HEK293 (cell line): ENCODE measurements at regions not wholly inside any gene's neighbourhood (a gene's known extent, or its start where the extent isn't known, plus 50 kb on each side); places are given as distances from the start of the nearest gene placed in this dataset.

Experiments
- CTCF ChIA-PET: fragments of 350-600 bp; formaldehyde crosslinking; extraction: SDS; loops from one replicate; lab custom pipeline; 2021; ENCODE audit warnings: antibody characterized with exemption; lab: Yijun Ruan, JAX
- POLR2A ChIA-PET: fragments of 300-600 bp; formaldehyde crosslinking; extraction: SDS; loops from one replicate; lab custom pipeline; 2020; ENCODE audit warnings: antibody characterized with exemption, inconsistent platforms; lab: Yijun Ruan, JAX
- H3K27ac ChIP-seq: fragments of 200-500 bp; sonication (Bioruptor generic); 2 replicates; pipeline ENCODE4 v1.5.1; 2014; ENCODE audit warnings: low read depth, low read length, control low read depth, inconsistent platforms; ENCODE audit errors: extremely low read depth
- H3K36me3 ChIP-seq, 2 experiments: fragments of 200-500 bp in 1 of 2; sonication (Bioruptor generic) in 1 of 2; 1 replicate in 1 of 2; 2 replicates in 1 of 2; pipeline ENCODE4 v1.5.1; 2014 to 2017; ENCODE audit warnings: inconsistent platforms in 2 of 2, low read length in 2 of 2; ENCODE audit not compliant: control insufficient read depth in 2 of 2, insufficient read depth in 1 of 2
- H3K4me1 ChIP-seq: fragments of 200-500 bp; sonication (Bioruptor generic); 2 replicates; pipeline ENCODE4 v1.5.1; 2014; ENCODE audit warnings: mild to moderate bottlenecking, low read length, inconsistent platforms; ENCODE audit not compliant: control insufficient read depth, insufficient read depth
- H3K4me3 ChIP-seq: 2 replicates; pipeline ENCODE4 v1.5.1; 2011; ENCODE audit warnings: low read depth, mild to moderate bottlenecking, control low read depth, low read length, moderate library complexity
- H3K9me3 ChIP-seq: fragments of 200-500 bp; sonication (Bioruptor generic); 2 replicates; pipeline ENCODE4 v1.5.1; 2014; ENCODE audit warnings: low read depth, low read length, inconsistent platforms; ENCODE audit not compliant: control insufficient read depth, insufficient read depth
- GLI2 ChIP-seq: fragments of 450-650 bp; formaldehyde crosslinking; IDR thresholded peaks from 2 replicates; pipeline ENCODE4; 2017; ENCODE audit warnings: missing biosample characterization, missing genetic modification characterization, low read depth, borderline replicate concordance
- GLIS1 ChIP-seq: fragments of 450-650 bp; formaldehyde crosslinking; IDR thresholded peaks from 2 replicates; pipeline ENCODE4 v1.5.1; 2016; ENCODE audit warnings: missing biosample characterization, missing genetic modification characterization
- HOXC10 ChIP-seq: sonication (generic); formaldehyde crosslinking; IDR thresholded peaks from 2 replicates; pipeline ENCODE4 v1.8.1; 2023; ENCODE audit warnings: mild to moderate bottlenecking, missing genetic modification reagents
- PRDM10 ChIP-seq: fragments of 450-650 bp; formaldehyde crosslinking; IDR thresholded peaks from 2 replicates; pipeline ENCODE4 v1.5.1; 2016; ENCODE audit warnings: missing biosample characterization, missing genetic modification characterization
- PRDM6 ChIP-seq: fragments of 450-650 bp; formaldehyde crosslinking; IDR thresholded peaks from 2 replicates; pipeline ENCODE4 v1.5.1; 2017; ENCODE audit warnings: missing biosample characterization, missing genetic modification characterization
- YY2 ChIP-seq: fragments of 450-650 bp; formaldehyde crosslinking; IDR thresholded peaks from 2 replicates; pipeline ENCODE4 v1.5.1; 2016; ENCODE audit warnings: missing biosample characterization, missing genetic modification characterization
- ZBTB17 ChIP-seq: fragments of 450-650 bp; formaldehyde crosslinking; IDR thresholded peaks from 2 replicates; pipeline ENCODE4 v1.5.1; 2016; ENCODE audit warnings: missing biosample characterization, missing genetic modification characterization
- ZBTB8A ChIP-seq: fragments of 450-650 bp; formaldehyde crosslinking; IDR thresholded peaks from 2 replicates; pipeline ENCODE4 v1.5.1; 2016; ENCODE audit warnings: missing biosample characterization, missing genetic modification characterization
- ZEB2 ChIP-seq: fragments of 450-650 bp; formaldehyde crosslinking; IDR thresholded peaks from 2 replicates; pipeline ENCODE4 v1.5.1; 2016; ENCODE audit warnings: missing biosample characterization, missing genetic modification characterization
- ZFP69B ChIP-seq: fragments of 450-650 bp; formaldehyde crosslinking; IDR thresholded peaks from 2 replicates; pipeline ENCODE4 v1.5.1; 2016; ENCODE audit warnings: missing biosample characterization, missing genetic modification characterization
- ZNF112 ChIP-seq: fragments of 450-650 bp; formaldehyde crosslinking; IDR thresholded peaks from 2 replicates; pipeline ENCODE4 v1.5.0; 2017; ENCODE audit warnings: missing biosample characterization, missing genetic modification characterization
- ZNF239 ChIP-seq: fragments of 450-650 bp; formaldehyde crosslinking; IDR thresholded peaks from 2 replicates; pipeline ENCODE4 v1.5.1; 2016; ENCODE audit warnings: missing biosample characterization, missing genetic modification characterization
- ZNF26 ChIP-seq: fragments of 450-650 bp; formaldehyde crosslinking; IDR thresholded peaks from 2 replicates; pipeline ENCODE4 v1.5.1; 2016; ENCODE audit warnings: missing biosample characterization, missing genetic modification characterization
- ZNF362 ChIP-seq: fragments of 450-650 bp; formaldehyde crosslinking; IDR thresholded peaks from 2 replicates; pipeline ENCODE4 v1.5.1; 2016; ENCODE audit warnings: missing biosample characterization, missing genetic modification characterization
- ZNF391 ChIP-seq: fragments of 450-650 bp; formaldehyde crosslinking; IDR thresholded peaks from 2 replicates; pipeline ENCODE4 v1.5.1; 2016; ENCODE audit warnings: low read depth, missing biosample characterization, missing genetic modification characterization, borderline replicate concordance
- ZNF416 ChIP-seq: fragments of 450-650 bp; formaldehyde crosslinking; IDR thresholded peaks from 2 replicates; pipeline ENCODE4 v1.5.1; 2016; ENCODE audit warnings: missing biosample characterization, missing genetic modification characterization
- ZNF530 ChIP-seq: fragments of 450-650 bp; formaldehyde crosslinking; IDR thresholded peaks from 2 replicates; pipeline ENCODE4 v1.5.1; 2016; ENCODE audit warnings: low read depth, missing biosample characterization, missing genetic modification characterization
- ZNF596 ChIP-seq: fragments of 450-650 bp; IDR thresholded peaks from 2 replicates; pipeline ENCODE4 v1.5.0; 2018; ENCODE audit warnings: missing biosample characterization, mild to moderate bottlenecking, missing genetic modification characterization, moderate library complexity
- ZNF660 ChIP-seq: fragments of 450-650 bp; IDR thresholded peaks from 2 replicates; pipeline ENCODE4 v1.5.1; 2018; ENCODE audit warnings: missing biosample characterization, mild to moderate bottlenecking, missing genetic modification characterization
- ZNF664 ChIP-seq: fragments of 450-650 bp; formaldehyde crosslinking; IDR thresholded peaks from 2 replicates; pipeline ENCODE4 v1.5.1; 2016; ENCODE audit warnings: missing biosample characterization, missing genetic modification characterization
- ZNF747 ChIP-seq: fragments of 450-650 bp; formaldehyde crosslinking; IDR thresholded peaks from 2 replicates; pipeline ENCODE4 v1.5.1; 2016; ENCODE audit warnings: missing biosample characterization, missing genetic modification characterization
- ZNF830 ChIP-seq: fragments of 450-650 bp; IDR thresholded peaks from 2 replicates; pipeline ENCODE4 v1.5.0; 2018; ENCODE audit warnings: missing biosample characterization, missing genetic modification characterization, low read depth, mild to moderate bottlenecking, moderate library complexity

- no peak overlapping the region for H3K27ac ChIP-seq
- TF ChIP-seq YY2 (tag by site-specific recombination) (no peak), ZNF362 (no peak), ZNF660 (tag by site-specific recombination) (no peak), ZNF830 (tag by site-specific recombination) (no peak), ZBTB8A (tag by site-specific recombination) (no peak), ZNF530 (tag by site-specific recombination) (no peak), ZNF239 (tag by site-specific recombination) (no peak), ZBTB17 (tag by site-specific recombination) (no peak), ZFP69B (tag by site-specific recombination) (no peak), ZNF747 (tag by site-specific recombination) (no peak), ZNF596 (tag by site-specific recombination) (no peak), ZNF664 (no peak), ZNF26 (tag by site-specific recombination) (no peak), ZNF416 (tag by site-specific recombination) (no peak), ZNF391 (tag by site-specific recombination) (no peak), HOXC10 (CRISPR knock-in tag) (no peak), ZNF112 (tag by site-specific recombination) (no peak), GLIS1 (tag by site-specific recombination) (no peak), GLI2 (tag by site-specific recombination) (no peak), PRDM10 (tag by site-specific recombination) (no peak)
- ChIA-PET CTCF (no interaction called here), POLR2A (no interaction called here)
- H3K4me1 ChIP-seq = no peaks in the 10 kb centered on the region
- no peak overlapping the region for H3K4me3 ChIP-seq
- no peaks in the 10 kb centered on the region for H3K36me3 ChIP-seq
- H3K9me3 ChIP-seq = no peaks in the 10 kb centered on the region
These were observed 1768.4 kb upstream of the PIK3C3 start for GRCh38 chr18:40186677-40187076.

GRCh38 chr18:40179729-40180461 is 1775.1 kb upstream of the PIK3C3 start:
- TF ChIP-seq ZEB2 (tag by site-specific recombination) (no peak), PRDM6 (no peak)
- Histone ChIP-seq H3K9me3 (no peaks in the 10 kb centered on the region), H3K4me3 (no peak overlapping the region), H3K4me1 (no peaks in the 10 kb centered on the region), H3K27ac (no peak overlapping the region), H3K36me3 (no peaks in the 10 kb centered on the region)
- ChIA-PET POLR2A (no interaction called here), CTCF (interaction anchor here (0.6 kb wide), 1 partner anchor 95 kb away, joined by 3 read pairs; no protein-coding TSS in a partner anchor)
